Adipocyte (in vitro differentiated cells): ENCODE measurements at regions not wholly inside any gene's neighbourhood (a gene's known extent, or its start where the extent isn't known, plus 50 kb on each side); places are given as distances from the start of the nearest gene placed in this dataset.
"Not testable (repeated sequence)": the region's sequence is repeated elsewhere in the genome, so short reads cannot be mapped to it uniquely, and the experiment has no call there.

Source experiments
- DNase-seq: peaks from one replicate; pipeline ENCODE4 v3.0.0-alpha.2; 2015; ENCODE audit warnings: low read depth
- H3K27me3 ChIP-seq: replicated peaks from 2 replicates; pipeline ENCODE4 v1.7.0; 2013; ENCODE audit warnings: mild to moderate bottlenecking, low read length, moderate library complexity; ENCODE audit not compliant: control insufficient read depth, insufficient read depth
- H3K36me3 ChIP-seq: 2 replicates; pipeline ENCODE4 v1.7.0; 2013; ENCODE audit warnings: low read length, mild to moderate bottlenecking, moderate library complexity; ENCODE audit not compliant: control insufficient read depth, insufficient read depth, severe bottlenecking
- H3K4me1 ChIP-seq: 2 replicates; pipeline ENCODE4 v1.7.0; 2013; ENCODE audit warnings: mild to moderate bottlenecking, low read length, moderate library complexity; ENCODE audit not compliant: control insufficient read depth, insufficient read depth
- H3K4me3 ChIP-seq: 2 replicates; pipeline ENCODE4 v1.7.0; 2013; ENCODE audit warnings: mild to moderate bottlenecking, low read length, moderate library complexity
- H3K9ac ChIP-seq: 2 replicates; pipeline ENCODE4 v1.7.0; 2013; ENCODE audit warnings: mild to moderate bottlenecking, low read length, moderate library complexity
- H3K9me3 ChIP-seq: 2 replicates; pipeline ENCODE4 v1.7.0; 2013; ENCODE audit warnings: mild to moderate bottlenecking, low read length, moderate library complexity; ENCODE audit not compliant: control insufficient read depth

GRCh38 chr4:67286724-67287123 is 258.6 kb downstream of the CENPC start:
- Histone ChIP-seq H3K4me1 (no peaks in the 10 kb centered on the region), H3K27me3 (no peaks in the 10 kb centered on the region), H3K36me3 (no peaks in the 10 kb centered on the region), H3K9me3 (no peaks in the 10 kb centered on the region), H3K9ac (no peak overlapping the region), H3K4me3 (no peak overlapping the region)
- no peak for DNase-seq

GRCh38 chr4:67282749-67283148 is 262.6 kb downstream of the CENPC start:
- Histone ChIP-seq H3K4me3 (no peak overlapping the region), H3K9ac (no peak overlapping the region), H3K27me3 (no peaks in the 10 kb centered on the region), H3K4me1 (no peaks in the 10 kb centered on the region), H3K36me3 (no peaks in the 10 kb centered on the region), H3K9me3 (no peaks in the 10 kb centered on the region)
- DNase-seq, result no peak

GRCh38 chr4:67275179-67275750 is 270.0 kb downstream of the CENPC start:
- Histone ChIP-seq H3K4me3 (no peak overlapping the region), H3K9me3 (no peaks in the 10 kb centered on the region), H3K4me1 (no peaks in the 10 kb centered on the region), H3K9ac (no peak overlapping the region), H3K36me3 (no peaks in the 10 kb centered on the region), H3K27me3 (no peaks in the 10 kb centered on the region)
- DNase-seq, result no peak

GRCh38 chr4:67274671-67275070 is 270.6 kb downstream of the CENPC start:
- not testable (repeated sequence) for H3K4me1 ChIP-seq, DNase-seq, H3K36me3 ChIP-seq, H3K27me3 ChIP-seq, H3K9ac ChIP-seq, H3K9me3 ChIP-seq, H3K4me3 ChIP-seq

- H3K27me3 ChIP-seq, result no peaks in the 10 kb centered on the region
- no peak overlapping the region for H3K9ac ChIP-seq
- H3K36me3 ChIP-seq, result no peaks in the 10 kb centered on the region
- H3K4me1 ChIP-seq, result no peaks in the 10 kb centered on the region
- H3K9me3 ChIP-seq, result no peaks in the 10 kb centered on the region
- no peak overlapping the region for H3K4me3 ChIP-seq
- no peak for DNase-seq
These were observed 271.6 kb downstream of the CENPC start for GRCh38 chr4:67273666-67274065.

GRCh38 chr4:67261971-67262370 is 283.3 kb downstream of the CENPC start:
- Histone ChIP-seq H3K27me3 (no peaks in the 10 kb centered on the region), H3K36me3 (no peaks in the 10 kb centered on the region), H3K9ac (no peak overlapping the region), H3K9me3 (no peaks in the 10 kb centered on the region), H3K4me3 (no peak overlapping the region), H3K4me1 (no peaks in the 10 kb centered on the region)
- DNase-seq, result no peak

- no peaks in the 10 kb centered on the region for H3K27me3 ChIP-seq
- DNase-seq, result no peak
- H3K9me3 ChIP-seq, result no peaks in the 10 kb centered on the region
- no peak overlapping the region for H3K4me3 ChIP-seq
- no peaks in the 10 kb centered on the region for H3K36me3 ChIP-seq
- no peaks in the 10 kb centered on the region for H3K4me1 ChIP-seq
- no peak overlapping the region for H3K9ac ChIP-seq
These were observed 288.8 kb downstream of the CENPC start for GRCh38 chr4:67256388-67257043.

- peak; percentile 14 for DNase-seq
These were observed 295.0 kb downstream of the CENPC start for GRCh38 chr4:67250131-67250896.

GRCh38 chr4:67236788-67237187 is 308.5 kb downstream of the CENPC start:
- H3K27me3 ChIP-seq, result no peaks in the 10 kb centered on the region
- H3K9me3 ChIP-seq, result no peaks in the 10 kb centered on the region
- H3K4me1 ChIP-seq, result peaks cover 3% of the 10 kb centered on the region
- H3K4me3 ChIP-seq, result no peak overlapping the region
- no peak for DNase-seq
- no peak overlapping the region for H3K9ac ChIP-seq
- H3K36me3 ChIP-seq, result no peaks in the 10 kb centered on the region

More at GRCh38 chr4:67250131-67250896, 295.0 kb downstream of the CENPC start:
- Histone ChIP-seq H3K27me3 (no peaks in the 10 kb centered on the region), H3K36me3 (no peaks in the 10 kb centered on the region), H3K9me3 (no peaks in the 10 kb centered on the region), H3K4me3 (no peak overlapping the region), H3K4me1 (no peaks in the 10 kb centered on the region), H3K9ac (no peak overlapping the region)

GRCh38 chr4:67236318-67236717 is 309.0 kb downstream of the CENPC start:
- Histone ChIP-seq H3K4me3 (no peak overlapping the region), H3K27me3 (no peaks in the 10 kb centered on the region), H3K9me3 (no peaks in the 10 kb centered on the region), H3K36me3 (no peaks in the 10 kb centered on the region), H3K4me1 (peaks cover 3% of the 10 kb centered on the region), H3K9ac (no peak overlapping the region)
- DNase-seq, result no peak

- peak; percentile 40 for DNase-seq
- H3K4me1 ChIP-seq, result peaks cover 3% of the 10 kb centered on the region
- H3K9ac ChIP-seq, result no peak overlapping the region
- no peaks in the 10 kb centered on the region for H3K36me3 ChIP-seq
- no peak overlapping the region for H3K4me3 ChIP-seq
- no peaks in the 10 kb centered on the region for H3K9me3 ChIP-seq
- no peaks in the 10 kb centered on the region for H3K27me3 ChIP-seq
These were observed 311.0 kb downstream of the CENPC start for GRCh38 chr4:67234296-67234695.
